GM12878 (cell line): ENCODE measurements at regions not wholly inside any gene's neighbourhood (a gene's known extent, or its start where the extent isn't known, plus 50 kb on each side); places are given as distances from the start of the nearest gene placed in this dataset.

Experiments used
- EP300 ChIP-seq, 2 experiments: fragments of 150-350 bp in 1 of 2; IDR thresholded peaks; 2 replicates each; pipeline ENCODE4 v1.6.1; 2011 to 2012; ENCODE audit warnings: low read depth in 2 of 2, low read length in 2 of 2, borderline replicate concordance in 1 of 2, improper control_type of control experiment in 1 of 2, inconsistent platforms in 1 of 2; ENCODE audit not compliant: control insufficient read depth in 1 of 2
- ETV6 ChIP-seq, 2 experiments: fragments of 450-650 bp in 1 of 2; IDR thresholded peaks in 1 of 2; conservative IDR thresholded peaks in 1 of 2; 2 replicates each; pipeline ENCODE4 v1.6.1; 2014; ENCODE audit warnings: antibody characterized with exemption in 1 of 2, borderline replicate concordance in 1 of 2, low read depth in 1 of 2, mild to moderate bottlenecking in 1 of 2, moderate library complexity in 1 of 2
- POLR2AphosphoS5 ChIP-seq: IDR thresholded peaks from 2 replicates; pipeline ENCODE4 v1.6.1; 2011; ENCODE audit warnings: mild to moderate bottlenecking, low read length, inconsistent platforms

DNA sequence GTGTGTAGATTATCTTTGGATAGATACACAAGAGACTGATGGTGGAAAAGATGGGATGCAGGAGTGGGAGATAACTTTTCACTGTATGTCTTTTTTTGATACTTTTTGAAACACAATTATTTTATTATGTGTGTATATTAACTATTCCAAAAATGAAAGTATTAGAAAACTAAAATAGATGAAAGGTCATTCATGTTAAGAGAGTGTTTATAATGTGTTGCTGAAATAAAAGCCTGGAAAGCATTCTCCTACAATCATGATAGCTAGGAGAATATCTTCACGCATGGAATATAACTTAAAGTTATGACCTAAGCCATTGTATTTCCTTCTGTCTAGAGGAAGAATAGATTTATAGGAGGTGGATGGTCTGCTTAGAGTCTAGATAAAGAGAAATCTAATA lies 154.8 kb upstream of the MAST4 start:
- TF ChIP-seq ETV6 (conservative IDR thresholded peaks at IDR 0.05 in 1 of 2, IDR thresholded peaks at IDR 0.05 in 1 of 2; ENCODE audit: borderline replicate concordance in 1 of 2, low read depth in 1 of 2), result no peak
- no peak for TF ChIP-seq EP300 (IDR thresholded peaks at IDR 0.05; ENCODE audit: borderline replicate concordance in 1 of 2, control insufficient read depth in 1 of 2, low read depth in 2 of 2, low read length in 2 of 2)
- TF ChIP-seq POLR2AphosphoS5, result no peak
